Heart left ventricle (tissue), 13 donors: ENCODE measurements at regions not wholly inside any gene's neighbourhood (a gene's known extent, or its start where the extent isn't known, plus 50 kb on each side); places are given as distances from the start of the nearest gene placed in this dataset.

Source experiments
- POLR2A ChIP-seq, 2 donors: fragments of 450-650 bp; IDR thresholded peaks; one replicate each; pipeline ENCODE4 v1.6.1; 2017; ENCODE audit warnings: antibody characterized with exemption in 2 of 2, mild to moderate bottlenecking in 2 of 2, moderate library complexity in 2 of 2
- TF ChIP-seq, protein P1 (sequence below), 12 donors: fragments of 200-600 bp; sonication (generic) in 4 of 12; IDR thresholded peaks; one replicate each; pipeline versions ENCODE4 v1.5.0 to v1.8.0; 2018 to 2022; ENCODE audit warnings: antibody characterized with exemption in 12 of 12, mild to moderate bottlenecking in 5 of 12
- donor health status: ischemic (EF 13 %, LVEDD 7.1; RV severe dilation, severe dysfunction).
- donor health status: DM: no; HTN: yes; CAD: no.
- donor health status: DM: no; HTN: no; CAD: no.
- donor health status: ischemic (EF 25% LVEDD 6.9; RV normal size, moderate dysfunction).
- donor health status: ischemic (EF 25% LVEDD 5.7; RV mildly dilated, moderate dysfunction).
- donor health status: ischemic (EF 35%, LVEDD 5.7; RV mildly dilated, moderate dysfunction).
- donor health status: nonischemic (EF 11% LVEDD 7.7; RV severe dilation, severe dysfunction).
- donor health status: DM: yes; HTN: yes; CAD: no.
- donor health status: PGD.
- donor health status: ischemic (EF 29% LVEDD 5.4; RV normal size, mild dysfunction).
- donor health status: nonischemic (EF 23%, LVEDD 6.1; RV moderate dilation, normal function).

DNA sequence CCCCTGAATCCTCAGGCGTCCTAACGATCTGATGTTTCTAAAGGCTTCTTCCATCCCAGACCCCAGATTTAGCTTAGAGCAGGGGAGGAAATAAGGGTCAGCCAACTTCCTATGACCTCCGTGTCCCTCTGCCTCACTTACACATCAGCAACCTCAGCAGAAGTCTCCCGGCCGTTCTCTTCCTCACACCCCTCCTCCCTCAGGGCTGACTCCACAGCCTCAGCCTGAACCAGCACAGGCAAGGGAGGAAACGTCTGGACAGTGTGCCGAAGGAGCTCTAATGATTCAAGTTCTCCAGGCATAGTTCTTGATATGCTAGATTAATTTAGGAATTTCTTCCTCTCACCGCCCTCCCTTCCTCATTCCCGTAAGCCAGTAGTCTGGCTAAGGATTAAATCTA is 121.4 kb downstream of the NUFIP1 start:
- TF ChIP-seq, protein P1, sequence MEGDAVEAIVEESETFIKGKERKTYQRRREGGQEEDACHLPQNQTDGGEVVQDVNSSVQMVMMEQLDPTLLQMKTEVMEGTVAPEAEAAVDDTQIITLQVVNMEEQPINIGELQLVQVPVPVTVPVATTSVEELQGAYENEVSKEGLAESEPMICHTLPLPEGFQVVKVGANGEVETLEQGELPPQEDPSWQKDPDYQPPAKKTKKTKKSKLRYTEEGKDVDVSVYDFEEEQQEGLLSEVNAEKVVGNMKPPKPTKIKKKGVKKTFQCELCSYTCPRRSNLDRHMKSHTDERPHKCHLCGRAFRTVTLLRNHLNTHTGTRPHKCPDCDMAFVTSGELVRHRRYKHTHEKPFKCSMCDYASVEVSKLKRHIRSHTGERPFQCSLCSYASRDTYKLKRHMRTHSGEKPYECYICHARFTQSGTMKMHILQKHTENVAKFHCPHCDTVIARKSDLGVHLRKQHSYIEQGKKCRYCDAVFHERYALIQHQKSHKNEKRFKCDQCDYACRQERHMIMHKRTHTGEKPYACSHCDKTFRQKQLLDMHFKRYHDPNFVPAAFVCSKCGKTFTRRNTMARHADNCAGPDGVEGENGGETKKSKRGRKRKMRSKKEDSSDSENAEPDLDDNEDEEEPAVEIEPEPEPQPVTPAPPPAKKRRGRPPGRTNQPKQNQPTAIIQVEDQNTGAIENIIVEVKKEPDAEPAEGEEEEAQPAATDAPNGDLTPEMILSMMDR (IDR thresholded peaks at IDR 0.05) = no peak
- no peak for TF ChIP-seq POLR2A (IDR thresholded peaks at IDR 0.05)
